ENCODE measurements at regions not wholly inside any gene's neighbourhood (a gene's known extent, or its start where the extent isn't known, plus 50 kb on each side); places are given as distances from the start of the nearest gene placed in this dataset.

GRCh38 chr2:208847651-208848050 lies 441.1 kb downstream of the PTH2R start:
- TF ChIP-seq, protein P1, sequence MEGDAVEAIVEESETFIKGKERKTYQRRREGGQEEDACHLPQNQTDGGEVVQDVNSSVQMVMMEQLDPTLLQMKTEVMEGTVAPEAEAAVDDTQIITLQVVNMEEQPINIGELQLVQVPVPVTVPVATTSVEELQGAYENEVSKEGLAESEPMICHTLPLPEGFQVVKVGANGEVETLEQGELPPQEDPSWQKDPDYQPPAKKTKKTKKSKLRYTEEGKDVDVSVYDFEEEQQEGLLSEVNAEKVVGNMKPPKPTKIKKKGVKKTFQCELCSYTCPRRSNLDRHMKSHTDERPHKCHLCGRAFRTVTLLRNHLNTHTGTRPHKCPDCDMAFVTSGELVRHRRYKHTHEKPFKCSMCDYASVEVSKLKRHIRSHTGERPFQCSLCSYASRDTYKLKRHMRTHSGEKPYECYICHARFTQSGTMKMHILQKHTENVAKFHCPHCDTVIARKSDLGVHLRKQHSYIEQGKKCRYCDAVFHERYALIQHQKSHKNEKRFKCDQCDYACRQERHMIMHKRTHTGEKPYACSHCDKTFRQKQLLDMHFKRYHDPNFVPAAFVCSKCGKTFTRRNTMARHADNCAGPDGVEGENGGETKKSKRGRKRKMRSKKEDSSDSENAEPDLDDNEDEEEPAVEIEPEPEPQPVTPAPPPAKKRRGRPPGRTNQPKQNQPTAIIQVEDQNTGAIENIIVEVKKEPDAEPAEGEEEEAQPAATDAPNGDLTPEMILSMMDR (conservative IDR thresholded peaks at IDR 0.05), result no peak
- no peak for TF ChIP-seq ZFX (IDR thresholded peaks at IDR 0.05)
